Fibroblast of lung (primary cell): ENCODE measurements at regions not wholly inside any gene's neighbourhood (a gene's known extent, or its start where the extent isn't known, plus 50 kb on each side); places are given as distances from the start of the nearest gene placed in this dataset.

ENCODE experiments used
- DNase-seq, 2 donors: peaks; one replicate each; pipeline versions ENCODE4 v3.0.0 to v3.0.0-alpha.2; 2010; ENCODE audit warnings: low read depth in 2 of 2
- H2AFZ ChIP-seq: 2 replicates; pipeline ENCODE4 v1.5.1; 2012; ENCODE audit warnings: low read length, control low read depth, inconsistent platforms
- H3K27ac ChIP-seq: 2 replicates; pipeline ENCODE4 v1.5.1; 2011; ENCODE audit warnings: low read length, control low read depth; ENCODE audit not compliant: insufficient read depth
- H3K27me3 ChIP-seq: 2 replicates; pipeline ENCODE4 v1.5.1; 2011; ENCODE audit warnings: mild to moderate bottlenecking, low read length; ENCODE audit not compliant: control insufficient read depth, insufficient read depth
- H3K36me3 ChIP-seq: 2 replicates; pipeline ENCODE4 v1.5.1; 2011; ENCODE audit warnings: low read length; ENCODE audit not compliant: control insufficient read depth, insufficient read depth
- H3K4me1 ChIP-seq: 2 replicates; pipeline ENCODE4 v1.5.1; 2011; ENCODE audit warnings: low read length; ENCODE audit not compliant: control insufficient read depth, insufficient read depth; ENCODE audit errors: extremely low read depth
- H3K4me2 ChIP-seq: 2 replicates; pipeline ENCODE4 v1.5.1; 2011; ENCODE audit warnings: low read length, control low read depth; ENCODE audit not compliant: insufficient read depth; ENCODE audit errors: extremely low read depth
- H3K4me3 ChIP-seq, 4 experiments: fragments of 200-600 bp in 1 of 4; sonication (generic) in 1 of 4; replicated peaks in 1 of 4; 2 replicates each; pipeline ENCODE4 v1.5.1; 2011 to 2016; ENCODE audit warnings: low read length in 4 of 4, low read depth in 3 of 4, mild to moderate bottlenecking in 3 of 4, control low read depth in 2 of 4, inconsistent platforms in 1 of 4, mixed read lengths in 1 of 4; ENCODE audit not compliant: insufficient read depth in 1 of 4; ENCODE audit errors: control extremely low read depth in 1 of 4
- H3K79me2 ChIP-seq: 2 replicates; pipeline ENCODE4 v1.5.1; 2012; ENCODE audit warnings: mild to moderate bottlenecking, low read length, inconsistent platforms; ENCODE audit not compliant: control insufficient read depth, insufficient read depth
- H3K9ac ChIP-seq: 2 replicates; pipeline ENCODE4 v1.5.1; 2011; ENCODE audit warnings: mild to moderate bottlenecking, low read length, control low read depth; ENCODE audit not compliant: insufficient read depth
- H3K9me3 ChIP-seq: 2 replicates; pipeline ENCODE4 v1.5.1; 2012; ENCODE audit warnings: low read depth, low read length; ENCODE audit not compliant: control insufficient read depth, insufficient read depth
- H4K20me1 ChIP-seq: 2 replicates; pipeline ENCODE4 v1.5.1; 2011; ENCODE audit warnings: low read length; ENCODE audit not compliant: control insufficient read depth, insufficient read depth; ENCODE audit errors: extremely low read depth
- EZH2 ChIP-seq: IDR thresholded peaks from 2 replicates; pipeline ENCODE4 v1.5.1; 2012; ENCODE audit warnings: low read length, control low read depth, mild to moderate bottlenecking; ENCODE audit errors: missing control alignments
- TF ChIP-seq, protein P1 (sequence below), 2 donors: IDR thresholded peaks in 1 of 2; conservative IDR thresholded peaks in 1 of 2; 1 replicate in 1 of 2; 2 replicates in 1 of 2; pipeline ENCODE4 v1.5.1; 2011 to 2012; ENCODE audit warnings: low read length in 2 of 2, control low read depth in 1 of 2, inconsistent platforms in 1 of 2, low read depth in 1 of 2, mild to moderate bottlenecking in 1 of 2

DNA sequence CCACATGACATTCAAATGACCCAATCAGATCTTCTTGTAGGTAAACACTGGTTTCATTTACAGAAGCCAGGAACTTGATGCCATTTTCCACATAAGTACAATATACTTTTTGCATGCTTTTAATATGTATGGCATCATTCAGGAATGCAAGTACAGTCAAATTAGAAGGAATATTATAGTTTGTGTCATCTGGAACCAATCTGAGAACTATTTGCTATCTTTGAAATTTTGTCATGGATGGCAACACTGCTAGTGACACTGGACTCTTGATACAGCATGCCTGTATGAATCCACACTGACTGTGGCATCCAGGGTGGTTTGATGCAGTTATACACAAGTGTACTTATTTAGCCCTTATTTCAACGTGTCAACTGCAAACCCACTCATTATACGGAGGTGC is 141.6 kb downstream of the EBLN2 start:
- Histone ChIP-seq H3K9me3 (no peaks in the 10 kb centered on the region), H4K20me1 (no peaks in the 10 kb centered on the region), H3K79me2 (no peaks in the 10 kb centered on the region), H3K9ac (no peak overlapping the region), H2AFZ (no peak overlapping the region), H3K4me3 (no peak overlapping the region), H3K36me3 (no peaks in the 10 kb centered on the region), H3K27me3 (no peaks in the 10 kb centered on the region), H3K27ac (no peak overlapping the region), H3K4me2 (no peak overlapping the region), H3K4me1 (no peaks in the 10 kb centered on the region)
- no peak for DNase-seq
- TF ChIP-seq, protein P1, sequence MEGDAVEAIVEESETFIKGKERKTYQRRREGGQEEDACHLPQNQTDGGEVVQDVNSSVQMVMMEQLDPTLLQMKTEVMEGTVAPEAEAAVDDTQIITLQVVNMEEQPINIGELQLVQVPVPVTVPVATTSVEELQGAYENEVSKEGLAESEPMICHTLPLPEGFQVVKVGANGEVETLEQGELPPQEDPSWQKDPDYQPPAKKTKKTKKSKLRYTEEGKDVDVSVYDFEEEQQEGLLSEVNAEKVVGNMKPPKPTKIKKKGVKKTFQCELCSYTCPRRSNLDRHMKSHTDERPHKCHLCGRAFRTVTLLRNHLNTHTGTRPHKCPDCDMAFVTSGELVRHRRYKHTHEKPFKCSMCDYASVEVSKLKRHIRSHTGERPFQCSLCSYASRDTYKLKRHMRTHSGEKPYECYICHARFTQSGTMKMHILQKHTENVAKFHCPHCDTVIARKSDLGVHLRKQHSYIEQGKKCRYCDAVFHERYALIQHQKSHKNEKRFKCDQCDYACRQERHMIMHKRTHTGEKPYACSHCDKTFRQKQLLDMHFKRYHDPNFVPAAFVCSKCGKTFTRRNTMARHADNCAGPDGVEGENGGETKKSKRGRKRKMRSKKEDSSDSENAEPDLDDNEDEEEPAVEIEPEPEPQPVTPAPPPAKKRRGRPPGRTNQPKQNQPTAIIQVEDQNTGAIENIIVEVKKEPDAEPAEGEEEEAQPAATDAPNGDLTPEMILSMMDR (conservative IDR thresholded peaks at IDR 0.05 in 1 of 2, IDR thresholded peaks at IDR 0.05 in 1 of 2; ENCODE audit: low read depth in 1 of 2, low read length in 2 of 2), result no peak
- TF ChIP-seq EZH2, result no peak

DNA sequence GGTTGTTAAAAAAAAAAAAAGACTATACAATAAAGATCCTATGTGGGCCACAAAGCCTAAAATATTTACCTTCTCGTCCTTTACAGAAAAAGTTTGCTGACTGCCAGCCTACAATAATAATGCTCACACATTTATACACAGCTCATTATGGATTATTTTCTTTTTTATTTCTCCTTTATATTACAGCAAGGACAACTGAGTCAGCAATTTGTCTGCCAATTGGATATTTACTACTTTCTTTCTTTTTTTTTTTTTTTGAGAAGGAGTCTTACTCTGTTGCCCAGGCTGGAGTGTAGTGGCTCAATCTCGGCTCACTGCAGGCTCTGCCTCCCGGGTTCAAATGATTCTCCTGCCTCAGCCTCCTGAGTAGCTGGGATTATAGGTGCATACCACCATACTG is 142.2 kb downstream of the EBLN2 start:
- H3K4me1 ChIP-seq, result no peaks in the 10 kb centered on the region
- no peak for DNase-seq
- no peaks in the 10 kb centered on the region for H3K27me3 ChIP-seq
- H3K9me3 ChIP-seq, result no peaks in the 10 kb centered on the region
- H3K9ac ChIP-seq, result no peak overlapping the region
- H3K4me2 ChIP-seq, result no peak overlapping the region
- no peak overlapping the region for H2AFZ ChIP-seq
- TF ChIP-seq EZH2, result no peak
- TF ChIP-seq, protein P1 (conservative IDR thresholded peaks at IDR 0.05 in 1 of 2, IDR thresholded peaks at IDR 0.05 in 1 of 2; ENCODE audit: low read depth in 1 of 2, low read length in 2 of 2), result no peak
- no peak overlapping the region for H3K27ac ChIP-seq
- H3K79me2 ChIP-seq, result no peaks in the 10 kb centered on the region
- no peak overlapping the region for H3K4me3 ChIP-seq
- H4K20me1 ChIP-seq, result no peaks in the 10 kb centered on the region
- H3K36me3 ChIP-seq, result no peaks in the 10 kb centered on the region

DNA sequence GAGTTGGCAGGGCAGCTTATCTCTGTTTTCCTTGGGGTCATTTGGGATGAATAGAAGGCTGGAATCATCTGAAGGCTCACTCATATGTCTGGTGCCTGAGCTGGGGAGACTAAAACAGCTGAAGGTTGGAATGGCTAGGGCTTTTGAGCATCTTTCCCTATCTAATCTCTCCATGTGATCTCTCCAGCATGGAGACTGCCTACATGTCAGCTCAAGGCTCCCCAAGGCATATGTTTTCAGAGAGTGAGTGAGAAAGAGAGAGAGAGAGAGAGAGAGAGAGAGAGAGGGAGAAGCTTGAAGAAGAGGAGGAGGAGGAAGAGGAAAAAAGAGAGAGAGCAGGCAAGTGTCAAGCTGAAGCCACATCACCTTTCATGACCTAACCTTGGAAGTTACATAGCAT is 143.4 kb downstream of the EBLN2 start:
- no peaks in the 10 kb centered on the region for H4K20me1 ChIP-seq
- DNase-seq, result no peak

More for the DNA sequence above, 143.4 kb downstream of the EBLN2 start:
- Histone ChIP-seq H3K9me3 (no peaks in the 10 kb centered on the region), H3K4me3 (no peak overlapping the region), H3K4me1 (no peaks in the 10 kb centered on the region), H3K4me2 (no peak overlapping the region), H3K36me3 (no peaks in the 10 kb centered on the region), H3K27ac (no peak overlapping the region), H3K27me3 (no peaks in the 10 kb centered on the region), H3K9ac (no peak overlapping the region), H2AFZ (no peak overlapping the region), H3K79me2 (no peaks in the 10 kb centered on the region)
- TF ChIP-seq EZH2, result no peak
- TF ChIP-seq, protein P1 (conservative IDR thresholded peaks at IDR 0.05 in 1 of 2, IDR thresholded peaks at IDR 0.05 in 1 of 2; ENCODE audit: low read depth in 1 of 2, low read length in 2 of 2), result no peak
